CD4-positive, alpha-beta memory T cell (primary cell): ENCODE measurements at regions not wholly inside any gene's neighbourhood (a gene's known extent, or its start where the extent isn't known, plus 50 kb on each side); places are given as distances from the start of the nearest gene placed in this dataset.
A peak's percentile ranks its signal among the peaks of the same experiment; 100 is the strongest.

ENCODE experiments used
- CTCF ChIA-PET: fragments of 350-600 bp; sonication (Branson Sonifier 250); formaldehyde crosslinking; loops from one replicate; lab custom pipeline; 2021; ENCODE audit warnings: inconsistent platforms; ENCODE audit not compliant: partially characterized antibody; lab: Charles Lee
- POLR2A ChIA-PET: fragments of 350-600 bp; sonication (Branson Sonifier 250); formaldehyde crosslinking; loops from one replicate; lab custom pipeline; 2021; ENCODE audit not compliant: partially characterized antibody; lab: Charles Lee
- DNase-seq, 5 donors: peaks; one replicate each; pipeline versions ENCODE4 v3.0.0 to v3.0.0-alpha.2; 2020 to 2022; ENCODE audit warnings: mixed read lengths in 1 of 5
- H3K27ac ChIP-seq: one replicate; pipeline ENCODE4 v1.7.0; 2013; ENCODE audit warnings: low read depth, low read length
- H3K27me3 ChIP-seq: 2 replicates; pipeline ENCODE4 v1.7.0; 2013; ENCODE audit warnings: mild to moderate bottlenecking, low read length, moderate library complexity; ENCODE audit not compliant: insufficient read depth
- H3K36me3 ChIP-seq: 2 replicates; pipeline ENCODE4 v1.7.0; 2013; ENCODE audit warnings: mild to moderate bottlenecking, low read length, moderate library complexity; ENCODE audit not compliant: insufficient read depth
- H3K4me1 ChIP-seq: 2 replicates; pipeline ENCODE4 v1.7.0; 2013; ENCODE audit warnings: mild to moderate bottlenecking, low read length, moderate library complexity; ENCODE audit not compliant: insufficient read depth
- H3K4me3 ChIP-seq, 2 donors: one replicate each; pipeline ENCODE4 v1.7.0; 2013; ENCODE audit warnings: low read length in 2 of 2, mild to moderate bottlenecking in 1 of 2
- H3K9me3 ChIP-seq, 2 donors: one replicate each; pipeline ENCODE4 v1.7.0; 2013; ENCODE audit warnings: low read length in 2 of 2, control low read depth in 1 of 2; ENCODE audit not compliant: control insufficient read depth in 1 of 2
- H3K27ac Mint-ChIP-seq, 7 donors: one replicate each; pipeline ENCODE4 v1.8.0; 2020 to 2021; ENCODE audit warnings: mixed read lengths in 7 of 7, mild to moderate bottlenecking in 6 of 7, inconsistent platforms in 3 of 7, moderate library complexity in 3 of 7
- H3K27me3 Mint-ChIP-seq, 2 donors: one replicate each; pipeline ENCODE4 v1.8.0; 2020 to 2021; ENCODE audit warnings: mixed read lengths in 2 of 2
- H3K36me3 Mint-ChIP-seq, 2 donors: one replicate each; pipeline ENCODE4 v1.8.0; 2020 to 2021; ENCODE audit warnings: mixed read lengths in 2 of 2, inconsistent platforms in 1 of 2, mild to moderate bottlenecking in 1 of 2
- H3K4me1 Mint-ChIP-seq, 4 donors: one replicate each; pipeline ENCODE4 v1.8.0; 2020 to 2021; ENCODE audit warnings: mixed read lengths in 4 of 4, mild to moderate bottlenecking in 1 of 4
- H3K4me3 Mint-ChIP-seq, 8 donors: one replicate each; pipeline ENCODE4 v1.8.0; 2020 to 2021; ENCODE audit warnings: mixed read lengths in 8 of 8, mild to moderate bottlenecking in 7 of 8, moderate library complexity in 6 of 8, inconsistent platforms in 3 of 8
- H3K9me3 Mint-ChIP-seq, 8 donors: one replicate each; pipeline ENCODE4 v1.8.0; 2020 to 2021; ENCODE audit warnings: mixed read lengths in 8 of 8, mild to moderate bottlenecking in 5 of 8, inconsistent platforms in 3 of 8, moderate library complexity in 1 of 8
- intact Hi-C: fragments of 100-400 bp; cut with micrococcal nuclease; formaldehyde crosslinking; loops from one replicate; pipeline ENCODE4 v1.15.1; 2023

DNA sequence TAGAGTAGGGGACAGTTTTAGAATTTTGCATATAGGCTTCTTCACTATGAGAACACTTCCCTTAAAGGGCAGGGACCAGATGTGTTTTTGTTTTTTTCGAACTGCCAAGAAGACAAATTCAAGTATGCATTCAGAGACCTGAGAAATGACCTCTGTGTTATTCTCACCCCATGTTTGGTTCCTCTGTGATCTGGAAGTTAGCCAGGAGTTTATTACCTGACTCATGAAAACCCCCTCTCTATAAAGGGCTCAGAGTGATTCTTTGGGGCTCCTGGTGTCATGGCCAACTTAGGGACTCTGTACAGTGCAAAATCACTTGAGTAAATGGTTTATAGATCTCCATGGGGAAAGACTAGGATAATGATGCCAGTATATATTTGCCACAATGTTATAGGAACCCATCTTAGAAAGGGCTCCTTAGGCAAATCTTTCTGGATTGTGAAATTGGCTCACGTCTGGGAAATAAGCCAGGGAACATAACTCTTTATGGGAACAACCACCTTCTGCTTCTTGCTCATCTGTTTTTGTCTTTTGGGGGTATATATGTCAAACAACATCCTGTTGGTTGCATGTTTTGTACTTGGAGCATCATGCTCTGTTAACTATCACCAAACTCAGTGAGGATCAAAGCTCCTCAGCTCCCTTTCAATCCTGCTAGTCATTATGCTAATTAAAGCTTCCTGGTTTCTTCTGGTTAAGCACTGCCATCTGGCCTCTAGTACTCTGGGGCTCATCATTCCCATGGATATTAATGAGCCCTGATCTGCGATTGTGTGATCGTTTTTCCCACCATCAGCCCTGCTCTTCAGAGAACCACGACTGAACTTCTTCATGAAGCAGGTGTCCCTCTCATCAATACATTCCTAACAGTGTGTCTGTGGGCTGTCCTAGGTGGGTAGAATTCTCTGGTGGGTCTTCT lies 173.4 kb upstream of the CDH12 start:
- H3K4me3 Mint-ChIP-seq, result no peak overlapping the region
- ChIA-PET POLR2A (no interaction called here), CTCF (no interaction called here)
- Histone ChIP-seq H3K4me1 (no peaks in the 10 kb centered on the region), H3K27me3 (no peaks in the 10 kb centered on the region), H3K4me3 (no peak overlapping the region), H3K27ac (no peak overlapping the region), H3K9me3 (no peaks in the 10 kb centered on the region), H3K36me3 (no peaks in the 10 kb centered on the region)
- DNase-seq, result no peak
- H3K27ac Mint-ChIP-seq, result no peak overlapping the region
- intact Hi-C loops, result no loop called here
- no peaks in the 10 kb centered on the region for H3K36me3 Mint-ChIP-seq
- peaks cover 4 to 12% (median 4%) of the 10 kb centered on the region in 8 donors for H3K9me3 Mint-ChIP-seq
- no peaks in the 10 kb centered on the region for H3K4me1 Mint-ChIP-seq
- no peaks in the 10 kb centered on the region for H3K27me3 Mint-ChIP-seq

DNA sequence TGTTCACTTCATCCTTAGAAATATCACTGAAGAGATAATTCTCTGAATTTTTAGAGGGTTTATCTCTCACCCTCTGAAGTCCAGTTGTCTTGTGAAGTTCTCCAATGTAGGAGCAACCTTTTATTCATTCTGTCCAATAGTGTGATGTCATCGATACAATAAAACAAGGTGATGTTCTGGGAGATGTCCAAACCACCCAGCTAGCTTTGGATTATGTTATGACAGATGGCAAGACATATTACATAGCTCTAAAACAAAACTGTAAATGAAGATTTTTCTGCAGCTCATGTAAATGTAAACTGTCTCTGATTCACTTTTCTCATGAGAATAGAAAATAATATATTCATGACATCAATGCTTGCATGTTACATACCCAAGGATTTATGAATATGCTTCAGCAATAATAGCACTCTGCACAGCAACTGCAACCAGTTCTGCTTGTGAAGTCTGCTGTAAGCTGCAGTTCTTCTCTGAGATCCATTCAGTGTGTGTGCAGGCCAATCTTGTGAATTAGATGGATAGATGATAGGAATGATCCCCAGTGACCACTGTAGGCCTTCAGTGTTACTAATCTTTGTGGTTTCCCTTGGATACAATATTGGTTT lies 172.6 kb upstream of the CDH12 start:
- H3K4me1 Mint-ChIP-seq, result no peaks in the 10 kb centered on the region
- H3K36me3 Mint-ChIP-seq, result no peaks in the 10 kb centered on the region
- peaks cover 4 to 15% (median 4%) of the 10 kb centered on the region in 8 donors for H3K9me3 Mint-ChIP-seq
- Histone ChIP-seq H3K4me1 (no peaks in the 10 kb centered on the region), H3K36me3 (no peaks in the 10 kb centered on the region), H3K4me3 (no peak overlapping the region), H3K27ac (no peak overlapping the region), H3K9me3 (no peaks in the 10 kb centered on the region), H3K27me3 (no peaks in the 10 kb centered on the region)
- no peak overlapping the region for H3K27ac Mint-ChIP-seq
- no peak for DNase-seq
- intact Hi-C loops, result no loop called here
- H3K27me3 Mint-ChIP-seq, result no peaks in the 10 kb centered on the region
- no peak overlapping the region for H3K4me3 Mint-ChIP-seq
- ChIA-PET POLR2A (no interaction called here), CTCF (no interaction called here)

DNA sequence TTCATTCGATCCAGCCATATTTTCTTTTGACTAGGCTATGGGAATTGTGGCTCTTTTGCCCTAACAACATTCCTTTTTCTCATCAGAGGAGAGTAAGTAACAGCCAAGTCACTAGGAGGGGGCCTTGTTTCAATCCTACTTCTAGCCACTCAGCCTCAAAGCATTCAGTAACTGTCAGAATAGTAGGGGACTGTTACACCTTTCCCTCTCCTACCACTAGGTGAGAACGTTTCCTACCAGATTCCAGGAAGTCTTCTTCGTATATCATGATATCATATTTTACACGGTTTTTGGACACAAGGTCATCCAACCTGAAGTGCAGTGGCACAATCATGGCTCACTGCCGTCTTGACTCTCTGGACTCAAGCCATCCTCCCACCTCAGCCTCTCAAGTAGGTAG lies 171.3 kb upstream of the CDH12 start:
- ChIA-PET POLR2A (no interaction called here), CTCF (no interaction called here)
- Histone ChIP-seq H3K4me3 (no peak overlapping the region), H3K4me1 (no peaks in the 10 kb centered on the region), H3K27ac (no peak overlapping the region), H3K36me3 (no peaks in the 10 kb centered on the region), H3K27me3 (no peaks in the 10 kb centered on the region), H3K9me3 (no peaks in the 10 kb centered on the region)
- DNase-seq, result no peak
- Mint-ChIP-seq H3K4me1 (no peaks in the 10 kb centered on the region), H3K36me3 (no peaks in the 10 kb centered on the region), H3K27ac (no peak overlapping the region), H3K27me3 (no peaks in the 10 kb centered on the region), H3K9me3 (peaks cover 4 to 17% (median 4%) of the 10 kb centered on the region in 8 donors), H3K4me3 (no peak overlapping the region)
- intact Hi-C loops, result no loop called here

DNA sequence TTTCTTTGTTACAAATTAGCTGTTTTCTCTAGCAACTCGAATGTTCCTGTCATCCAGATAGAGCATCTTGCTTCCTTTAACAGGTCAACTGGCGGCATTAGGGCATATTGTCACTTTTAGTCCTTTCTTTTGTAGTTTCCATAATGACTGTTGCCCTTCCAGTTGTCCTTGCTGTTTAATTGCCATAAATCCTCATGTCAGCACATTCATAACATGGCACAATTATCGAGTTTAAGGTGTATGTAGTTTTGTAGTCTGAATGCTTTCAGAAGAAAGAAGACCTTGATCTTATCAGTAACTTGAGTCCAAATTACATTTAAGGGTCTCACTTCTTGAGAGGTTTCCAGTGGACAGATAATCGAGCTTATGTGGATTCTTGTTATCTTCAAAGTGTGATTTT lies 161.7 kb upstream of the CDH12 start:
- no peaks in the 10 kb centered on the region for H3K36me3 Mint-ChIP-seq
- peaks cover 0 to 5% (median 3%) of the 10 kb centered on the region in 4 donors for H3K4me1 Mint-ChIP-seq
- no peak overlapping the region for H3K27ac Mint-ChIP-seq

GRCh38 chr5:23014266-23014665 lies 161.1 kb upstream of the CDH12 start:
- Mint-ChIP-seq H3K4me1 (peaks cover 0 to 5% (median 3%) of the 10 kb centered on the region in 4 donors), H3K27ac (no peak overlapping the region), H3K36me3 (no peaks in the 10 kb centered on the region), H3K9me3 (peaks cover 0 to 8% (median 3%) of the 10 kb centered on the region in 8 donors), H3K27me3 (no peaks in the 10 kb centered on the region), H3K4me3 (peak overlapping the region in 4 of 8 donors; percentile 4 to 52 (median 12))
- Histone ChIP-seq H3K27me3 (no peaks in the 10 kb centered on the region), H3K4me1 (no peaks in the 10 kb centered on the region), H3K36me3 (no peaks in the 10 kb centered on the region), H3K4me3 (no peak overlapping the region), H3K9me3 (no peaks in the 10 kb centered on the region), H3K27ac (no peak overlapping the region)
- no peak for DNase-seq
- ChIA-PET CTCF (no interaction called here), POLR2A (no interaction called here)
- intact Hi-C loops, result no loop called here

More for the DNA sequence above, 161.7 kb upstream of the CDH12 start:
- Histone ChIP-seq H3K27me3 (no peaks in the 10 kb centered on the region), H3K36me3 (no peaks in the 10 kb centered on the region), H3K4me1 (no peaks in the 10 kb centered on the region), H3K27ac (no peak overlapping the region), H3K4me3 (no peak overlapping the region), H3K9me3 (no peaks in the 10 kb centered on the region)
- no peak overlapping the region for H3K4me3 Mint-ChIP-seq
- peaks cover 0 to 8% (median 3%) of the 10 kb centered on the region in 8 donors for H3K9me3 Mint-ChIP-seq
- ChIA-PET POLR2A (no interaction called here), CTCF (no interaction called here)
- DNase-seq, result no peak
- no peaks in the 10 kb centered on the region for H3K27me3 Mint-ChIP-seq
- intact Hi-C loops, result no loop called here

GRCh38 chr5:23013395-23013998 lies 160.4 kb upstream of the CDH12 start:
- H3K4me1 Mint-ChIP-seq, result peaks cover 0 to 5% (median 3%) of the 10 kb centered on the region in 4 donors
- peaks cover 0 to 14% (median 3%) of the 10 kb centered on the region in 8 donors for H3K9me3 Mint-ChIP-seq
- H3K36me3 ChIP-seq, result no peaks in the 10 kb centered on the region
- H3K9me3 ChIP-seq, result no peaks in the 10 kb centered on the region
- POLR2A ChIA-PET, result no interaction called here
- H3K27me3 ChIP-seq, result no peaks in the 10 kb centered on the region
- intact Hi-C loops, result no loop called here
- H3K27me3 Mint-ChIP-seq, result no peaks in the 10 kb centered on the region
- no peaks in the 10 kb centered on the region for H3K4me1 ChIP-seq
- CTCF ChIA-PET, result no interaction called here
- H3K4me3 Mint-ChIP-seq, result peak overlapping the region; percentile 66 to 88 (median 84)
- peak overlapping the region in 4 of 7 donors; percentile 35 to 89 (median 76) for H3K27ac Mint-ChIP-seq
- H3K36me3 Mint-ChIP-seq, result no peaks in the 10 kb centered on the region
- no peak overlapping the region for H3K4me3 ChIP-seq
- DNase-seq, result no peak
- H3K27ac ChIP-seq, result no peak overlapping the region

GRCh38 chr5:23012842-23013241 lies 159.7 kb upstream of the CDH12 start:
- Histone ChIP-seq H3K4me3 (no peak overlapping the region), H3K9me3 (no peaks in the 10 kb centered on the region), H3K36me3 (no peaks in the 10 kb centered on the region), H3K27me3 (no peaks in the 10 kb centered on the region), H3K27ac (no peak overlapping the region), H3K4me1 (no peaks in the 10 kb centered on the region)
- Mint-ChIP-seq H3K4me3 (peak overlapping the region; percentile 66 to 86 (median 84)), H3K4me1 (peaks cover 0 to 5% (median 3%) of the 10 kb centered on the region in 4 donors), H3K27me3 (no peaks in the 10 kb centered on the region), H3K9me3 (peaks cover 0 to 14% (median 3%) of the 10 kb centered on the region in 8 donors), H3K36me3 (no peaks in the 10 kb centered on the region), H3K27ac (peak overlapping the region in 3 of 7 donors; percentile 41 to 61 (median 47))
- DNase-seq, result no peak
- CTCF ChIA-PET, result no interaction called here
- POLR2A ChIA-PET, result no interaction called here
- intact Hi-C loops, result no loop called here
